GM19463 (cell line): ENCODE measurements at regions not wholly inside any gene's neighbourhood (a gene's known extent, or its start where the extent isn't known, plus 50 kb on each side); places are given as distances from the start of the nearest gene placed in this dataset.

Experiments
- ATAC-seq: cut with Tn5 transposase; IDR thresholded peaks from one replicate; pipeline ENCODE4 v1.9.1; 2021; ENCODE audit warnings: mild to moderate bottlenecking, moderate library complexity; ENCODE audit not compliant: unreplicated experiment

- no peak for ATAC-seq
These were observed 256.1 kb upstream of the NOCT start for GRCh38 chr4:138759554-138759902.

GRCh38 chr4:138758876-138759553 is 256.6 kb upstream of the NOCT start:
- ATAC-seq = no peak

GRCh38 chr4:138758196-138758595 is 257.4 kb upstream of the NOCT start:
- ATAC-seq = no peak

GRCh38 chr4:138757432-138757831 is 258.1 kb upstream of the NOCT start:
- no peak for ATAC-seq

- ATAC-seq = no peak
These were observed 259.1 kb upstream of the NOCT start for GRCh38 chr4:138756519-138756918.

GRCh38 chr4:138751309-138751708 is 264.3 kb upstream of the NOCT start:
- ATAC-seq = no peak

GRCh38 chr4:138749303-138749702 is 266.3 kb upstream of the NOCT start:
- ATAC-seq = no peak

GRCh38 chr4:138741766-138742377 is 273.7 kb upstream of the NOCT start:
- no peak for ATAC-seq

GRCh38 chr4:138740816-138741745 is 274.5 kb upstream of the NOCT start:
- no peak for ATAC-seq

- ATAC-seq = no peak
These were observed 279.2 kb upstream of the NOCT start for GRCh38 chr4:138736362-138736761.

- ATAC-seq = no peak
These were observed 280.8 kb upstream of the NOCT start for GRCh38 chr4:138734746-138735145.

GRCh38 chr4:138728566-138728965 is 287.0 kb upstream of the NOCT start:
- no peak for ATAC-seq

GRCh38 chr4:138727731-138728130 is 287.9 kb upstream of the NOCT start:
- no peak for ATAC-seq

GRCh38 chr4:138724530-138724929 is 291.1 kb upstream of the NOCT start:
- ATAC-seq = no peak

GRCh38 chr4:138716559-138717335 is 298.8 kb upstream of the NOCT start:
- no peak for ATAC-seq

- no peak for ATAC-seq
These were observed 305.3 kb upstream of the NOCT start for GRCh38 chr4:138710297-138710696.

- ATAC-seq = no peak
These were observed 305.7 kb upstream of the NOCT start for GRCh38 chr4:138709859-138710258.

- ATAC-seq = no peak
These were observed 307.6 kb upstream of the NOCT start for GRCh38 chr4:138707746-138708677.

GRCh38 chr4:138706201-138706600 is 309.4 kb upstream of the NOCT start:
- no peak for ATAC-seq
